Gastrocnemius medialis (tissue), 4 donors: ENCODE measurements at regions not wholly inside any gene's neighbourhood (a gene's known extent, or its start where the extent isn't known, plus 50 kb on each side); places are given as distances from the start of the nearest gene placed in this dataset.

Experiments
- CTCF ChIP-seq, 5 experiments: fragments of 450-650 bp in 3 of 5; fragments of 200-600 bp in 2 of 5; sonication (generic) in 2 of 5; IDR thresholded peaks in 4 of 5; conservative IDR thresholded peaks in 1 of 5; 1 replicate in 4 of 5; 2 replicates in 1 of 5; pipeline ENCODE4 v1.5.1; 2016 to 2019; ENCODE audit warnings: antibody characterized with exemption in 5 of 5, mild to moderate bottlenecking in 3 of 5, moderate library complexity in 3 of 5
- POLR2A ChIP-seq, 2 donors: fragments of 450-650 bp; IDR thresholded peaks; one replicate each; pipeline ENCODE4 v1.6.1; 2017; ENCODE audit warnings: antibody characterized with exemption in 2 of 2, mild to moderate bottlenecking in 2 of 2, moderate library complexity in 2 of 2

DNA sequence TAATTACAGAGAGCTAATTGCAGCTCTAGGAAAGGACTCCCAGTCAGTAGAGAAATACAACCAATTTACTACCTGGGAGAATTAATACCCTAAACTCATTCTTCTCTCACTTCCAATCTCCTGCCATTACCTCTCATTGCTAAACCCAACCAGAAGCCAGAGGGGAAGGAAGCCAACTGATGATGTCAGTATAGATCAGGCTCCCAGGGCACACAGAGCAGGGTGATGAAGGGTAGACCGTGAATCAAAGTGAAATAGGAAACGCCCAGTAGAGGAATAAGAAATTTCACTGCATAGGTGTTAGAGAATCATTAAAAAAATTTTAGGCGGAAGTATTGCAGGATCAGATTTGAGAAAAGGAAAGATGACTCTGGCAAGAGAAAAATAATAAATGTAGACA lies 456.8 kb upstream of the NXPH2 start:
- TF ChIP-seq CTCF (IDR thresholded peaks at IDR 0.05 in 4 of 5, conservative IDR thresholded peaks at IDR 0.05 in 1 of 5) (no peak), POLR2A (IDR thresholded peaks at IDR 0.05) (no peak)
